GM12891 (cell line): ENCODE measurements at regions not wholly inside any gene's neighbourhood (a gene's known extent, or its start where the extent isn't known, plus 50 kb on each side); places are given as distances from the start of the nearest gene placed in this dataset.

ENCODE experiments used
- POLR2AphosphoS5 ChIP-seq: IDR thresholded peaks from 2 replicates; pipeline ENCODE4 v1.6.1; 2011; ENCODE audit warnings: low read depth, low read length, control low read depth
- TAF1 ChIP-seq: IDR thresholded peaks from 2 replicates; pipeline ENCODE4 v1.6.1; 2011; ENCODE audit warnings: low read depth, low read length, control low read depth

DNA sequence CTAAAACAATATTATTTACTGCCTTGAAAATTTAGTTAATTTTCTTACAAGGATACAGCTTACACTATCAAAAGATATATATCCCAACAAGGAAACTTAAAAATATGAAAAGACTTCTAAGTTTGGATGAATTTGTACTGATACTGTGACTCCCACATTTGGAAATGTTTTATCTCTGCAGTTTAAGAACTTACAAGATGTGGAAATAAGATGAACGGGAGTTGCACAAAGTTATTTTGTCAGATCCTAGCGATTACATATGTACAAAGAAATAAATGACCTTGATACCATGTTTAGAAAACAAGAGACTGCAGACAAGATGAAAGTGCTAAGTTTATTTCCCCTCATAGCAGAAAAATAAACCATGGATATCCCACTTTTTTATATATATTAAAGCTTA, 103.7 kb upstream of the TMEM106B start:
- TF ChIP-seq POLR2AphosphoS5 (no peak), TAF1 (no peak)
